Astrocyte (in vitro differentiated cells and primary cell): ENCODE measurements at regions not wholly inside any gene's neighbourhood (a gene's known extent, or its start where the extent isn't known, plus 50 kb on each side); places are given as distances from the start of the nearest gene placed in this dataset.

Experiments used
- DNase-seq: peaks from one replicate; pipeline ENCODE4 v3.0.0-alpha.2; 2010; ENCODE audit warnings: low read depth
- FAIRE-seq: peaks from 2 replicates; lab custom pipeline; 2011; peaks lifted over from hg19 to GRCh38; lab: Jason Lieb, UNC
- H2AFZ ChIP-seq: 2 replicates; pipeline ENCODE4 v1.6.0; 2012; ENCODE audit warnings: low read depth, low read length, inconsistent platforms
- H3K27ac ChIP-seq: 2 replicates; pipeline ENCODE4 v1.5.1; 2011; ENCODE audit warnings: low read depth, low read length, inconsistent platforms
- H3K27me3 ChIP-seq: 2 replicates; pipeline ENCODE4 v1.6.0; 2011; ENCODE audit warnings: low read length, inconsistent platforms; ENCODE audit not compliant: insufficient read depth
- H3K36me3 ChIP-seq: 2 replicates; pipeline ENCODE4 v1.5.1; 2011; ENCODE audit warnings: low read length, inconsistent platforms; ENCODE audit not compliant: insufficient read depth
- H3K4me1 ChIP-seq: 2 replicates; pipeline ENCODE4 v1.5.1; 2011; ENCODE audit warnings: low read length, inconsistent platforms; ENCODE audit not compliant: insufficient read depth
- H3K4me2 ChIP-seq: 2 replicates; pipeline ENCODE4 v1.6.0; 2012; ENCODE audit warnings: low read length, inconsistent platforms
- H3K4me3 ChIP-seq: 2 replicates; pipeline ENCODE4 v1.5.1; 2011; ENCODE audit warnings: low read depth, mild to moderate bottlenecking, low read length, inconsistent platforms; ENCODE audit not compliant: insufficient read depth
- H3K79me2 ChIP-seq: 2 replicates; pipeline ENCODE4 v1.6.0; 2012; ENCODE audit warnings: mild to moderate bottlenecking, low read length, inconsistent platforms; ENCODE audit not compliant: insufficient read depth
- H3K9ac ChIP-seq: 2 replicates; pipeline ENCODE4 v1.6.0; 2012; ENCODE audit warnings: mild to moderate bottlenecking, low read length, inconsistent platforms
- H3K9me3 ChIP-seq: 2 replicates; pipeline ENCODE4 v1.5.1; 2012; ENCODE audit warnings: low read depth, mild to moderate bottlenecking, low read length, inconsistent platforms; ENCODE audit not compliant: insufficient read depth
- H4K20me1 ChIP-seq: 2 replicates; pipeline ENCODE4 v1.6.0; 2012; ENCODE audit warnings: low read length, inconsistent platforms; ENCODE audit not compliant: insufficient read depth
- H3K27ac Mint-ChIP-seq: one replicate; pipeline ENCODE4 v1.8.0; 2021; ENCODE audit warnings: mild to moderate bottlenecking, mixed read lengths; ENCODE audit not compliant: unreplicated experiment
- H3K27me3 Mint-ChIP-seq: one replicate; pipeline ENCODE4 v1.8.0; 2021; ENCODE audit warnings: low read depth, mixed read lengths; ENCODE audit not compliant: unreplicated experiment
- H3K36me3 Mint-ChIP-seq: one replicate; pipeline ENCODE4 v1.8.0; 2021; ENCODE audit warnings: low read depth, mixed read lengths; ENCODE audit not compliant: unreplicated experiment
- H3K4me1 Mint-ChIP-seq: one replicate; pipeline ENCODE4 v1.8.0; 2021; ENCODE audit warnings: low read depth, mixed read lengths; ENCODE audit not compliant: unreplicated experiment
- H3K4me3 Mint-ChIP-seq: one replicate; pipeline ENCODE4 v1.8.0; 2021; ENCODE audit warnings: mild to moderate bottlenecking, moderate library complexity, mixed read lengths; ENCODE audit not compliant: unreplicated experiment
- H3K9me3 Mint-ChIP-seq: one replicate; pipeline ENCODE4 v1.8.0; 2021; ENCODE audit warnings: mild to moderate bottlenecking, mixed read lengths; ENCODE audit not compliant: unreplicated experiment
- CTCF ChIP-seq: IDR thresholded peaks from 2 replicates; pipeline ENCODE4 v1.5.1; 2011; ENCODE audit warnings: low read depth, mild to moderate bottlenecking, inconsistent platforms, low read length, moderate library complexity; ENCODE audit not compliant: insufficient read depth
- EZH2 ChIP-seq: IDR thresholded peaks from 2 replicates; pipeline ENCODE4 v1.6.1; 2012; ENCODE audit warnings: mild to moderate bottlenecking, low read length, inconsistent platforms; ENCODE audit not compliant: insufficient read depth

GRCh38 chr13:88656751-88657150 is 985.6 kb downstream of the SLITRK5 start:
- TF ChIP-seq EZH2 (no peak), CTCF (no peak)
- FAIRE-seq (no peak), DNase-seq (no peak)
- Histone ChIP-seq H3K9me3 (no peaks in the 10 kb centered on the region), H2AFZ (no peak overlapping the region), H3K4me1 (no peaks in the 10 kb centered on the region), H3K27me3 (no peaks in the 10 kb centered on the region), H3K4me3 (no peak overlapping the region), H3K27ac (no peak overlapping the region), H3K9ac (no peak overlapping the region), H3K79me2 (no peaks in the 10 kb centered on the region), H3K4me2 (no peak overlapping the region), H3K36me3 (no peaks in the 10 kb centered on the region), H4K20me1 (no peaks in the 10 kb centered on the region)
- H3K36me3 Mint-ChIP-seq: no peaks in the 10 kb centered on the region
- peaks cover 5% of the 10 kb centered on the region for H3K9me3 Mint-ChIP-seq
- H3K4me3 Mint-ChIP-seq: no peak overlapping the region
- H3K27me3 Mint-ChIP-seq: no peaks in the 10 kb centered on the region
- no peaks in the 10 kb centered on the region for H3K4me1 Mint-ChIP-seq
- H3K27ac Mint-ChIP-seq: no peak overlapping the region

GRCh38 chr13:88670509-88670908 is 999.3 kb downstream of the SLITRK5 start:
- no peaks in the 10 kb centered on the region for H3K9me3 Mint-ChIP-seq
- Histone ChIP-seq H3K79me2 (no peaks in the 10 kb centered on the region), H4K20me1 (no peaks in the 10 kb centered on the region), H3K36me3 (no peaks in the 10 kb centered on the region), H3K4me3 (no peak overlapping the region), H3K4me2 (no peak overlapping the region), H2AFZ (no peak overlapping the region), H3K27me3 (no peaks in the 10 kb centered on the region), H3K4me1 (no peaks in the 10 kb centered on the region), H3K9ac (no peak overlapping the region), H3K27ac (no peak overlapping the region), H3K9me3 (no peaks in the 10 kb centered on the region)
- TF ChIP-seq CTCF (no peak), EZH2 (no peak)
- no peak overlapping the region for H3K27ac Mint-ChIP-seq
- no peaks in the 10 kb centered on the region for H3K4me1 Mint-ChIP-seq
- no peak for FAIRE-seq
- no peaks in the 10 kb centered on the region for H3K27me3 Mint-ChIP-seq
- DNase-seq: no peak
- no peaks in the 10 kb centered on the region for H3K36me3 Mint-ChIP-seq
- no peak overlapping the region for H3K4me3 Mint-ChIP-seq

GRCh38 chr13:88674841-88675240 is 1003.7 kb downstream of the SLITRK5 start:
- no peak overlapping the region for H3K4me3 ChIP-seq
- Mint-ChIP-seq H3K27ac (no peak overlapping the region), H3K4me3 (no peak overlapping the region), H3K4me1 (no peaks in the 10 kb centered on the region), H3K9me3 (no peaks in the 10 kb centered on the region), H3K27me3 (no peaks in the 10 kb centered on the region), H3K36me3 (no peaks in the 10 kb centered on the region)
- DNase-seq (no peak), FAIRE-seq (no peak)
- H3K4me1 ChIP-seq: no peaks in the 10 kb centered on the region
- H3K9ac ChIP-seq: no peak overlapping the region
- no peaks in the 10 kb centered on the region for H3K36me3 ChIP-seq
- no peaks in the 10 kb centered on the region for H3K9me3 ChIP-seq
- H3K27me3 ChIP-seq: no peaks in the 10 kb centered on the region
- H2AFZ ChIP-seq: no peak overlapping the region
- H3K27ac ChIP-seq: no peak overlapping the region
- no peak for TF ChIP-seq EZH2
- TF ChIP-seq CTCF: no peak
- H4K20me1 ChIP-seq: no peaks in the 10 kb centered on the region
- no peaks in the 10 kb centered on the region for H3K79me2 ChIP-seq
- no peak overlapping the region for H3K4me2 ChIP-seq
